Ramos (cell line): ENCODE measurements at regions not wholly inside any gene's neighbourhood (a gene's known extent, or its start where the extent isn't known, plus 50 kb on each side); places are given as distances from the start of the nearest gene placed in this dataset.

Source experiments
- in situ Hi-C: fragments of 300-500 bp; cut with MboI; formaldehyde crosslinking; loops from one replicate; pipeline ENCODE4 v1.14.3; 2022; ENCODE audit warnings: low sequenced_read_pairs; ENCODE audit not compliant: unreplicated experiment

- in situ Hi-C loops, result loop anchor here (25.0 kb wide), 1 partner anchor 818 kb away; the partner anchor contains the start of gene IGFBP5
These were observed 497.5 kb downstream of the TNS1 start for GRCh38 chr2:217505303-217505702.

DNA sequence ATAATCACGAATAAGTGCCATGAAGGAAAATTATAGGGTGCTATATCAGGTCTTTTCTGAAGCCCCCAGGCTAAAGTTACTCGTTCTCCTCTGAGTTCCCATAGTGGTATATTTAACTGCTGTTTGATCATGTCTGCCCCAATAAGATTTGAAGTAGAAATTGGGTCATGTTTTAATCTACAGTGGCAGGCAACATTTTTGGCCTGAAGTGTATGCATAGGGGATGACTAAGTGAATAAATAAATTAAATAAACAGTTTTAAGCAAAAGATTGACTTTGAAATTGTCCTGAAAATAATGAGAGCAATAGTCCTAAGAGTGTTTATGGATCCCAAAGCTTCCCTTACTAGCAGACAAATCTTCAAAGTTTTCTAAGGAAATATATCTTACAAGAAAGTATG, 500.9 kb downstream of the TNS1 start:
- in situ Hi-C loops, result loop anchor here (25.0 kb wide), 1 partner anchor 815 kb away; the partner anchor contains the start of gene IGFBP5

DNA sequence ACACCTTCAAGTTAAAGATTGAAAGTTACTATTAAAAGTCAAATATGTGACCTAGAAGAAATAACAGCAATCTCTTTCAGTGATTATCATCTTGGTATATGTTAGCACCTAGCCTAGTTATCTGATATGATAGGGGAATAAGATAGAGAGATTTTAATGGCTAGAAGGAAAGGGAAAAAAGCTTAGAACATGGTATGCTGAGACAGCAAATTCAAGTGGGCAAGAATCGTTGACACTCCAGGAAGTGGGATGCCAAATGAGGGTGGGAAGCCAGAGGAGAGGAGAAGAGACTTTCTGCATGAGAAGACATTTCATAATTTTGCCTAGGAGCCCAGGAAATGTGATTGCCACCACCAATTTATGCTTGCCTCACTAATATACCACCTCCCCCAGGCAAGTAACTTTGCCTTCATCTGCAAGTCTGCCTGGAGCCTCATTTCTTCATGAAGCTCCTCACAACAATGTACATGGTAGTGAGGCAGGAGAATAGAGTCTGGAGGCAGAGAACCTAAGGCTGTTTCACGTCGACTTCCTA, 504.9 kb downstream of the TNS1 start:
- in situ Hi-C loops, result no loop called here

DNA sequence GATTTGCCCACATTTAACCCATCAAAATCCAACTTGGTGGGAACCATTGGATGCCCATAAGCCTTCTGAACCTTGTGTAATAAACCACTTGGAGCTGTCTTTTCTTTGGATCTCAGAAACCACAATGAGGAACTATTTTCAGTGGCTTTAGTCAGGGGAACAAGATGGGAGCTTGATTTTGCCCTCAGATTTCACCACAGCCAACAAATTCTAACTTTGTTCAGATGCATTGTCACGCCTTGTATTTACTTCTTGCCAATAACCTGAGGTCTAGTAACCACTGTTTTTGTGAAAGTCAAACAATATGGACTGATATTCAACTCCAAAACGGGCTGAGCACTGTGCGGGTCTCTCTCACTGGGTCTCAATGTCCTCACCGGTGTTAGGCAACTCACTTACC, 508.2 kb downstream of the TNS1 start:
- in situ Hi-C loops, result no loop called here

GRCh38 chr2:217491271-217491670, 511.5 kb downstream of the TNS1 start:
- in situ Hi-C loops, result no loop called here

- in situ Hi-C loops, result no loop called here
These were observed 513.4 kb downstream of the TNS1 start for GRCh38 chr2:217489145-217489960.

DNA sequence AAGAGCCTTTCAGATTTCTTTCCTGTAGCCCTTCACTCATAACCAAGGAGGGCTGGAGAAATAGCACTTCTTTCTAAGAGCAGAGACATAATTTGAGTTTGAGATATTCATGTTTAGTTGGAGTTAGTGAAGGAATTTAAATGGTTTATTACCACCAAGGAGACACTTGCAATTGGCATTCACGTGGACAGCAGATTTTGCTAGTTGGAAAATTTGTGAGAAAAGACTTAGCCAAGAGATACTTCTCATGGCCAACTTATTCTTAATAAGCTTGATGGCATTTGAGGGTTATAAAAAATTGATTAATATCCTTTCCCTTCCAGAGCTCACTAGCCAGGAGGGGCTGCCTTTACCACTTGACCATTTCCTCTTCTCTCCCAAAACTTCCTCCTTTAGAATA, 518.7 kb downstream of the TNS1 start:
- in situ Hi-C loops, result no loop called here

DNA sequence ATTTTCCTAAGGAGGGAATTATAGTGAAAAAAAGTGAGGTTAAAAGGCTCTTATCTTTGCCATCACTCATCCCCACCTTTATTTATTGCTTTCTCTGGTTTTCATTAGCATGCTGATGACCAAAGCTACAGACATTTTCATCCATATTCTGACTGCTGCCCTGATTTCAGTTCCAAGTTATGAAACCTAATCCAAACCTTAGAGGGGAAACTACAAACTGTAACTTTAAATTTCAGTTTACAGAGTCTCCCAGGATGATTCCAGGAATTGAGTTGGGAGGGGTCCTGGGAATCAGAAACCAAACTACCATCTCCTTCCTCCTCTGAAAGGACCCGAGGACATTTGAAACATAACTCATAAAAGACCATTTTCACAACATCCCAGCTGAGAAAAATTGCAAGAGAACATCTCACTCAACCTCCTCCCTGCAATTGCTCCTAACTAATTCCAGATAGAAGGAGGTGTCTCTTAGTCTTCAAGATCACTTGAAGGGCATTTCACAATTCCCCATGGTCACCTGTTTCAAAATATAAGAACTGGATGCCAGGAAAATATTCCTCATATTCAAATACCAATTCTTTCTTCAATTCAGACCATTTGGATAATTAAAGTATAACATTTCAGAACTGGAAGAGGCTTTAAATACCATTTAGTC, 520.6 kb downstream of the TNS1 start:
- in situ Hi-C loops, result no loop called here

- in situ Hi-C loops, result no loop called here
These were observed 521.2 kb downstream of the TNS1 start for GRCh38 chr2:217481577-217481976.

DNA sequence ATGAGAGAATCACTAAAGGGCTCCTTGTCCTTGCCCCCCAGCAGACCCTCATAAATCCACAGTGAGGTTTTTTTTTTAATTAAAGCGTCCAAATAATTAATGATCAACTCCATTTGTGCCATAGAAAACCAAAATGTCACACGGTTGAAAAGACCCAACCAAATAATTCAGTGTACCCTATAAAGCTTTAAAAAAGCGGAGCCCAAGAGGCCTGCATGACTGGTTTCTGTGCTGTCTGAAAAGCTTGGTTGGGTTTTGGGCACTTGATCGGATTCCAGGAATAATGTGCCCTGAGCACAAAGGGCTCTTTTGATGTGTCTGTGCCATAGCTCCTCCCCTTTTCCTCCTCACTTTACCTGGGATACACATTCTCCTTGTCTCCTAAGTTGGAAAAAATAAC, 523.2 kb downstream of the TNS1 start:
- in situ Hi-C loops, result no loop called here

DNA sequence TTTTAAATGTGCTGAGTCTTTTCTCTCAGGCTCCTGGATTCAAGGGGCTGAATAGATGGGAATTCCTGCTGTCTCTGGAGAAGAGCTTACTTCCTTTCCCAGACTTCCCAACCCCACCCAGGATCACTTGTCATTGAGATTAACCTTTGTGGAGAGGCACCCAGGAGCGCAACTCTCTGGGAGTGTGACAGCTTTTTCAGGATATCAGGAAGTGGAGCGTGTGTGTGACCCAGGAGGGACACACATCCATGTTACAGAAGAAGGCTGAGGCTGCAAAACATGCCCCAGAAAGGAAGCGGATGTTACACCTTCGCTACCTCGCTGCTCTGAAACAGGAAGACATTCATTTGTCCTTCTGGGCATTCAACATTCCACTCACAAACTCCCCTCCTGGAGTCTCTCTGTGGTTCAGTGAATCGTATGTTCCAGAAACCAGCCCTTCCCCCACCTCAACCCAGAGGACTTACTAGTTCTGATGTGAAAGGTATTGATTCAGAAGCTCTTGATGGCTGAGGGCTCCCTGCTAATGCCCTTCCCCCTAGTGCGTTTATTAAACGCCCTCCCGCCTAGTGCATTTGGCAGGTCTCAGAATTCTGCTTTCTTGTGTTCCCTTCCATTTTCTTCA, 523.9 kb downstream of the TNS1 start:
- in situ Hi-C loops, result no loop called here

DNA sequence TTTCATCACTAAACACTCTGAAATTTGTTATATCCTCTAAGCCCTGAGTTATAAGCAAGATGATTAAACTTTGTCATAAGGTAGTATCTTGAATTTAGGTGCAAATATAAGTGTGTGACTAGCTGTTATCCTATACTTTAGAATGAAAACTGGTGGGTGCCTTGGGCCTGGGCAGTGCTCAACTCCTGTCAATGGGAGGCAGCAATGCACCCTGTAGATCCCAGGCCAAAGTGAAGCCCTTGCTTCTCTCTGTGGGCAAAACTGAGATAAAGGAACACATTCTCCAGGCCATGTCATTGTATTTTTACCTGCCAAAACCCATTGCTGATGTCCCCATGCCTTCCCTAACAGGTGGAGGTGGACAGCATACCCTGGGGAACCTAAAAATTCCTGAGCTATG, 525.2 kb downstream of the TNS1 start:
- in situ Hi-C loops, result no loop called here

- in situ Hi-C loops, result no loop called here
These were observed 527.0 kb downstream of the TNS1 start for GRCh38 chr2:217475791-217476190.

- in situ Hi-C loops, result no loop called here
These were observed 527.7 kb downstream of the TNS1 start for GRCh38 chr2:217475101-217475500.

DNA sequence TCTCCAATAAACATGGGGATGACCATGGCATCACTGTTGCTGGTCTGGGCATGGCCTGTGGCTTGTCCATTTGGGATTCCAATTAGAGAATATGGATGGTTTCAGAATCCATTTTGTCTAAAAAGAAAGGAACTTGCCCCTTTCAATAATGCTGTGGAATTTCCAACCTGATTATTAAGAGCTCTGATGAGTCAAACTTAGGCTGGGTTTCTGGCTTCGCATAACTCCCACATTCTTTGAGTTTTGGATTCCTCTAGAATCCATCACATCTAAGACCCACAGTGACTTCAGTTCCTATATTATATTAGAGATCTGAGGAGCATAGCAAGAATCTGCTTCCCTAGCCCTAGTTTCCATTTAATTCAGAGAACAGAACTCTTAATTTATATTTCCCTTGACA, 531.5 kb downstream of the TNS1 start:
- in situ Hi-C loops, result no loop called here

GRCh38 chr2:217469203-217469810, 533.5 kb downstream of the TNS1 start:
- in situ Hi-C loops, result no loop called here

DNA sequence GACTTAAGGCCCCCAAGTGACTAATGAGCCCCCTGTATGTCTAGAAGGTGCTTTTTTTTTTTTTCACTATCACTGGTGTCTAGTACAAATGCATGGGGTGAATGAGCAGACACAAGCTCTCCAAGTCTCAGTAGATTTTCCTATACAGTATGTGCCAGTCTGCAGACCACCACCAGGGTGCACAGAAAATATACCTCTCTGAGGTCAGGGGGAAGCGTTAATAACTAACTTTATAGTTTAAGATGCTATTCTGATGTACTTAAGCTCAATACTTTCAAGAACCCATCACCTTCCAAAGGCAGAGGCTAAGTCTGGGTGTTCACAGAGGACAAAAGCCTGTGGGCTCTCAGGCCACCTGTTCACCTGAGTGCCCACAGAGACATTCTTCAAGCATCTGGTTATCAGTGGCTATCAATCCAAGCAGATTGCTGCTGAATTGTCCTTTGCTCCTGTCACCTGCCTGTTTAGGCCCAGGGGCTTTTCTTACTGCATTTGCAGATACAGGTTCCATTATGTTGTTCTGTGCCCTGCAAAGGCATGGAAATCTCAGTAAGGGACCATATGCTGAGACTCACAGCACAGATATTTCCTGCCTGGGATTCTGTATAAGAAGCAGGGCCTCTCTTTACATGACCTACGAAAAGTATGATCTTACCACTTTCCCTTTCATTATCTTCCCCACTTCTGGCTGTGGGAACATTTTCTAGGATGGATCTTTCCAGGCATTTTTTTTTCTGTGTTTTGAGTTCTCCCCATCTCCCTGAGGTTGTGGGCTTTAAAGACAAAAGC, 534.6 kb downstream of the TNS1 start:
- in situ Hi-C loops, result no loop called here

DNA sequence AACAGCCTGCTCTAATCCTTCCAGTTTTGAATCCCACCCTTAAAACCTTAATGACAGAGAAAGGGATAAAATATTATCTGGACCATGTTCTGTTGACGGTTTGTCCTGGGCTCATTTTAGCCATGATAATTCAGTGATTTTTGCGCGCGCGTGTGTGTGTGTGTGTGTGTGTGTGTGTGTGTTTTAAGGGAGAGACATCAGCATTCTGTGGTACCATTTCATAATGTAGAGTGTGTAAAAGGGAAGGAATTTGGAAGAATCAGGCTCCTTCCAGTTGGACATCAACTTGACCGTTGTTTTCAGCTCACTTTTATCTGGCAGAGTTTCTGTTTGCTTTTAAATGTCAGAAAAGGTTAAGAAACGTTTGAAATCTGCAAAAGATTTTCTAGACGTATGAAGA, 535.5 kb downstream of the TNS1 start:
- in situ Hi-C loops, result no loop called here

GRCh38 chr2:217466805-217467204, 536.0 kb downstream of the TNS1 start:
- in situ Hi-C loops, result no loop called here

- in situ Hi-C loops, result no loop called here
These were observed 536.7 kb downstream of the TNS1 start for GRCh38 chr2:217466104-217466503.
